GM12878 (cell line): ENCODE measurements at regions not wholly inside any gene's neighbourhood (a gene's known extent, or its start where the extent isn't known, plus 50 kb on each side); places are given as distances from the start of the nearest gene placed in this dataset.
A peak's percentile ranks its signal among the peaks of the same experiment; 100 is the strongest.

Experiments used
- BHLHE40 ChIP-seq, 2 experiments: fragments of 450-650 bp in 1 of 2; IDR thresholded peaks; 2 replicates each; pipeline ENCODE4 v1.6.1; 2011 to 2017; ENCODE audit warnings: low read depth in 2 of 2, borderline replicate concordance in 1 of 2, improper control_type of control experiment in 1 of 2, low read length in 1 of 2, mild to moderate bottlenecking in 1 of 2
- EED ChIP-seq: sonication (generic); IDR thresholded peaks from 2 replicates; pipeline ENCODE4 v1.6.1; 2016; ENCODE audit warnings: antibody characterized with exemption, low read depth
- GABPA ChIP-seq: IDR thresholded peaks from 2 replicates; pipeline ENCODE4 v1.6.1; 2014; ENCODE audit warnings: antibody characterized with exemption, low read depth, mild to moderate bottlenecking, inconsistent platforms
- KDM1A ChIP-seq: fragments of 200-600 bp; sonication (generic); IDR thresholded peaks from 2 replicates; pipeline ENCODE4 v1.6.1; 2016; ENCODE audit warnings: borderline replicate concordance
- LARP7 ChIP-seq: fragments of 450-650 bp; IDR thresholded peaks from 2 replicates; pipeline ENCODE4 v1.6.1; 2017; ENCODE audit warnings: mild to moderate bottlenecking
- MTA2 ChIP-seq: fragments of 450-650 bp; IDR thresholded peaks from 2 replicates; pipeline ENCODE4 v1.6.1; 2016; ENCODE audit warnings: low read depth, mild to moderate bottlenecking, moderate library complexity
- MTA3 ChIP-seq: IDR thresholded peaks from 2 replicates; pipeline ENCODE4 v1.6.1; 2012; ENCODE audit warnings: low read length, inconsistent platforms, borderline replicate concordance
- MYC ChIP-seq: IDR thresholded peaks from 2 replicates; pipeline ENCODE4 v1.6.1; 2011; ENCODE audit warnings: mild to moderate bottlenecking, low read length, moderate library complexity, inconsistent platforms; ENCODE audit not compliant: insufficient read depth, insufficient replicate concordance, insufficient read length, severe bottlenecking
- NFYB ChIP-seq: IDR thresholded peaks from 2 replicates; pipeline ENCODE4 v1.6.1; 2011; ENCODE audit warnings: low read depth, mild to moderate bottlenecking, low read length, improper control_type of control experiment, moderate library complexity; ENCODE audit not compliant: insufficient read depth
- SMARCA5 ChIP-seq: fragments of 450-650 bp; IDR thresholded peaks from 2 replicates; pipeline ENCODE4 v1.6.1; 2017; ENCODE audit warnings: mild to moderate bottlenecking
- TBL1XR1 ChIP-seq: IDR thresholded peaks from 2 replicates; pipeline ENCODE4 v1.6.1; 2012; ENCODE audit warnings: low read depth, low read length, improper control_type of control experiment
- WRNIP1 ChIP-seq: IDR thresholded peaks from 2 replicates; pipeline ENCODE4 v1.6.1; 2011; ENCODE audit warnings: low read depth, low read length, improper control_type of control experiment, borderline replicate concordance
- ZBTB33 ChIP-seq: fragments of 450-650 bp; IDR thresholded peaks from 2 replicates; pipeline ENCODE4 v1.6.1; 2017; ENCODE audit warnings: mild to moderate bottlenecking
- ZNF622 ChIP-seq: fragments of 450-650 bp; IDR thresholded peaks from 2 replicates; pipeline ENCODE4 v1.6.1; 2017; ENCODE audit warnings: mild to moderate bottlenecking, inconsistent platforms
- ZNF687 ChIP-seq: fragments of 450-650 bp; IDR thresholded peaks from 2 replicates; pipeline ENCODE4 v1.6.1; 2017; ENCODE audit warnings: mild to moderate bottlenecking, moderate library complexity
- TF ChIP-seq, protein P1 (sequence below): IDR thresholded peaks from 2 replicates; pipeline ENCODE4 v1.6.1; 2012; ENCODE audit warnings: mild to moderate bottlenecking, low read depth, low read length
- TF ChIP-seq, protein P2 (sequence below): IDR thresholded peaks from 2 replicates; pipeline ENCODE4 v1.6.1; 2012; ENCODE audit warnings: improper control_type of control experiment, low read depth, low read length; ENCODE audit not compliant: insufficient replicate concordance

DNA sequence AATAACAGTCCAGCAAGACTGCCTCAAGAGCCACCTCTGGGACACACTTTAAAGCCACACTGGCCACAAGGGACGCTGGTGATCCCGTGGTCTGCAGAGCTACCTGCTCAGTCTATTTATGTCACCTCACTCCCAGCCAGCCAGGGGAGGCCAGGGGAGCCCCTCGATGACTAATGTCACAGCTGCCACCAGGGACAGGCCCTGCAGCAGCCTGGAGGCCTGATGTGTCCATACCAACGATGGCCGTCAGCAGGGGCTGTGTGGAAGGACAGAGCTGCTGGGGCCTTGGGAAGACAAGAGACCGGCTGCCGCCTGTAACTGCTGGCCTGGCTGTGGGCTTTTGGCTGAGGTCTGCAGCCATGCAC lies 71.0 kb downstream of the SIK1 start (continued):
- TF ChIP-seq, protein P1, sequence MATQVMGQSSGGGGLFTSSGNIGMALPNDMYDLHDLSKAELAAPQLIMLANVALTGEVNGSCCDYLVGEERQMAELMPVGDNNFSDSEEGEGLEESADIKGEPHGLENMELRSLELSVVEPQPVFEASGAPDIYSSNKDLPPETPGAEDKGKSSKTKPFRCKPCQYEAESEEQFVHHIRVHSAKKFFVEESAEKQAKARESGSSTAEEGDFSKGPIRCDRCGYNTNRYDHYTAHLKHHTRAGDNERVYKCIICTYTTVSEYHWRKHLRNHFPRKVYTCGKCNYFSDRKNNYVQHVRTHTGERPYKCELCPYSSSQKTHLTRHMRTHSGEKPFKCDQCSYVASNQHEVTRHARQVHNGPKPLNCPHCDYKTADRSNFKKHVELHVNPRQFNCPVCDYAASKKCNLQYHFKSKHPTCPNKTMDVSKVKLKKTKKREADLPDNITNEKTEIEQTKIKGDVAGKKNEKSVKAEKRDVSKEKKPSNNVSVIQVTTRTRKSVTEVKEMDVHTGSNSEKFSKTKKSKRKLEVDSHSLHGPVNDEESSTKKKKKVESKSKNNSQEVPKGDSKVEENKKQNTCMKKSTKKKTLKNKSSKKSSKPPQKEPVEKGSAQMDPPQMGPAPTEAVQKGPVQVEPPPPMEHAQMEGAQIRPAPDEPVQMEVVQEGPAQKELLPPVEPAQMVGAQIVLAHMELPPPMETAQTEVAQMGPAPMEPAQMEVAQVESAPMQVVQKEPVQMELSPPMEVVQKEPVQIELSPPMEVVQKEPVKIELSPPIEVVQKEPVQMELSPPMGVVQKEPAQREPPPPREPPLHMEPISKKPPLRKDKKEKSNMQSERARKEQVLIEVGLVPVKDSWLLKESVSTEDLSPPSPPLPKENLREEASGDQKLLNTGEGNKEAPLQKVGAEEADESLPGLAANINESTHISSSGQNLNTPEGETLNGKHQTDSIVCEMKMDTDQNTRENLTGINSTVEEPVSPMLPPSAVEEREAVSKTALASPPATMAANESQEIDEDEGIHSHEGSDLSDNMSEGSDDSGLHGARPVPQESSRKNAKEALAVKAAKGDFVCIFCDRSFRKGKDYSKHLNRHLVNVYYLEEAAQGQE, result no peak
- TF ChIP-seq WRNIP1 (no peak), ZBTB33 (no peak), KDM1A (no peak), MYC (no peak), BHLHE40 (IDR thresholded peaks at IDR 0.05; ENCODE audit: borderline replicate concordance in 1 of 2, low read depth in 2 of 2, low read length in 1 of 2) (peak; percentile 25 to 64; a peak in 2 of 4 replicates), NFYB (no peak), ZNF622 (no peak), TBL1XR1 (no peak), SMARCA5 (no peak), LARP7 (no peak), MTA2 (no peak), EED (peak; percentile 64), MTA3 (no peak), ZNF687 (peak; percentile 34; the same call in 1 of the 2 replicates), GABPA (no peak)
- TF ChIP-seq, protein P2, sequence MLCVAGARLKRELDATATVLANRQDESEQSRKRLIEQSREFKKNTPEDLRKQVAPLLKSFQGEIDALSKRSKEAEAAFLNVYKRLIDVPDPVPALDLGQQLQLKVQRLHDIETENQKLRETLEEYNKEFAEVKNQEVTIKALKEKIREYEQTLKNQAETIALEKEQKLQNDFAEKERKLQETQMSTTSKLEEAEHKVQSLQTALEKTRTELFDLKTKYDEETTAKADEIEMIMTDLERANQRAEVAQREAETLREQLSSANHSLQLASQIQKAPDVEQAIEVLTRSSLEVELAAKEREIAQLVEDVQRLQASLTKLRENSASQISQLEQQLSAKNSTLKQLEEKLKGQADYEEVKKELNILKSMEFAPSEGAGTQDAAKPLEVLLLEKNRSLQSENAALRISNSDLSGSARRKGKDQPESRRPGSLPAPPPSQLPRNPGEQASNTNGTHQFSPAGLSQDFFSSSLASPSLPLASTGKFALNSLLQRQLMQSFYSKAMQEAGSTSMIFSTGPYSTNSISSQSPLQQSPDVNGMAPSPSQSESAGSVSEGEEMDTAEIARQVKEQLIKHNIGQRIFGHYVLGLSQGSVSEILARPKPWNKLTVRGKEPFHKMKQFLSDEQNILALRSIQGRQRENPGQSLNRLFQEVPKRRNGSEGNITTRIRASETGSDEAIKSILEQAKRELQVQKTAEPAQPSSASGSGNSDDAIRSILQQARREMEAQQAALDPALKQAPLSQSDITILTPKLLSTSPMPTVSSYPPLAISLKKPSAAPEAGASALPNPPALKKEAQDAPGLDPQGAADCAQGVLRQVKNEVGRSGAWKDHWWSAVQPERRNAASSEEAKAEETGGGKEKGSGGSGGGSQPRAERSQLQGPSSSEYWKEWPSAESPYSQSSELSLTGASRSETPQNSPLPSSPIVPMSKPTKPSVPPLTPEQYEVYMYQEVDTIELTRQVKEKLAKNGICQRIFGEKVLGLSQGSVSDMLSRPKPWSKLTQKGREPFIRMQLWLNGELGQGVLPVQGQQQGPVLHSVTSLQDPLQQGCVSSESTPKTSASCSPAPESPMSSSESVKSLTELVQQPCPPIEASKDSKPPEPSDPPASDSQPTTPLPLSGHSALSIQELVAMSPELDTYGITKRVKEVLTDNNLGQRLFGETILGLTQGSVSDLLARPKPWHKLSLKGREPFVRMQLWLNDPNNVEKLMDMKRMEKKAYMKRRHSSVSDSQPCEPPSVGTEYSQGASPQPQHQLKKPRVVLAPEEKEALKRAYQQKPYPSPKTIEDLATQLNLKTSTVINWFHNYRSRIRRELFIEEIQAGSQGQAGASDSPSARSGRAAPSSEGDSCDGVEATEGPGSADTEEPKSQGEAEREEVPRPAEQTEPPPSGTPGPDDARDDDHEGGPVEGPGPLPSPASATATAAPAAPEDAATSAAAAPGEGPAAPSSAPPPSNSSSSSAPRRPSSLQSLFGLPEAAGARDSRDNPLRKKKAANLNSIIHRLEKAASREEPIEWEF, result no peak
